DOHH2 (cell line): ENCODE measurements at regions not wholly inside any gene's neighbourhood (a gene's known extent, or its start where the extent isn't known, plus 50 kb on each side); places are given as distances from the start of the nearest gene placed in this dataset.

Experiments used
- EZH2phosphoT487 ChIP-seq: fragments of 200-600 bp; sonication (generic); IDR thresholded peaks from 2 replicates; pipeline ENCODE4 v1.6.1; 2017; ENCODE audit warnings: borderline replicate concordance, mild to moderate bottlenecking, antibody characterized with exemption, low read length, moderate library complexity, mixed read lengths
- TF ChIP-seq, protein P1 (sequence below): fragments of 200-600 bp; sonication (generic); IDR thresholded peaks from one replicate; pipeline ENCODE4 v1.5.1; 2014; ENCODE audit warnings: antibody characterized with exemption, mild to moderate bottlenecking, low read depth, low read length; ENCODE audit not compliant: poor library complexity, severe bottlenecking

DNA sequence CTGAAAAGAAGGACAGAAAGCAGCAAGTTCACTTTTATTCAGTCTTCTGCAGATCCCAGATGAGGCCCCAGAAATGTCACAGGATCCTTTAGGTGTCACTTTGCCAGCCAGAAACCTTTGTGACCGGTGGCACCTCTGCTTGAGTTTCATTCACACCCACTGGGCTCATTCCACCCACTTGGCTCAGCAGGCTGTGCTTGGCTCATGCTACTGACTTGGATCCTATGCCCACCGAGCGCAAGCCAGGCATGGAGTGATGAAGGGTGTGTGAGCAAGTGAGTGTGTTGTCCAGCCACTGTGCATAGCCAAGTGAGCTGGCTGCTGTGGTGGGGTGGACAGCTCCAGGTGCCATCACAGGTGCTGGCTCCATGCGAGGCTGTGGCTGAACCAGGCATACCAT lies 357.0 kb upstream of the GULP1 start:
- TF ChIP-seq, protein P1, sequence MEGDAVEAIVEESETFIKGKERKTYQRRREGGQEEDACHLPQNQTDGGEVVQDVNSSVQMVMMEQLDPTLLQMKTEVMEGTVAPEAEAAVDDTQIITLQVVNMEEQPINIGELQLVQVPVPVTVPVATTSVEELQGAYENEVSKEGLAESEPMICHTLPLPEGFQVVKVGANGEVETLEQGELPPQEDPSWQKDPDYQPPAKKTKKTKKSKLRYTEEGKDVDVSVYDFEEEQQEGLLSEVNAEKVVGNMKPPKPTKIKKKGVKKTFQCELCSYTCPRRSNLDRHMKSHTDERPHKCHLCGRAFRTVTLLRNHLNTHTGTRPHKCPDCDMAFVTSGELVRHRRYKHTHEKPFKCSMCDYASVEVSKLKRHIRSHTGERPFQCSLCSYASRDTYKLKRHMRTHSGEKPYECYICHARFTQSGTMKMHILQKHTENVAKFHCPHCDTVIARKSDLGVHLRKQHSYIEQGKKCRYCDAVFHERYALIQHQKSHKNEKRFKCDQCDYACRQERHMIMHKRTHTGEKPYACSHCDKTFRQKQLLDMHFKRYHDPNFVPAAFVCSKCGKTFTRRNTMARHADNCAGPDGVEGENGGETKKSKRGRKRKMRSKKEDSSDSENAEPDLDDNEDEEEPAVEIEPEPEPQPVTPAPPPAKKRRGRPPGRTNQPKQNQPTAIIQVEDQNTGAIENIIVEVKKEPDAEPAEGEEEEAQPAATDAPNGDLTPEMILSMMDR, result no peak
- TF ChIP-seq EZH2phosphoT487, result no peak
